ENCODE measurements at regions not wholly inside any gene's neighbourhood (a gene's known extent, or its start where the extent isn't known, plus 50 kb on each side); places are given as distances from the start of the nearest gene placed in this dataset.

- no peak for DNase-seq (ENCODE audit: low read depth in 1 of 2, low spot score in 2 of 2)
- CTCF ChIA-PET (ENCODE audit: partially characterized antibody) = interaction anchor here (0.9 kb wide), 1 partner anchor 155 kb away, joined by 3 read pairs; no protein-coding TSS in a partner anchor
- H3K4me2 ChIP-seq (ENCODE audit: insufficient read depth in 1 of 2, low read depth in 2 of 2, low read length in 2 of 2) = no peak overlapping the region
- H3K4me3 ChIP-seq (ENCODE audit: extremely low read depth in 1 of 4, insufficient read depth in 2 of 4, low read depth in 3 of 4, low read length in 4 of 4) = no peak overlapping the region
- H3K27ac ChIP-seq (ENCODE audit: low read depth, low read length) = no peak overlapping the region
- no peak overlapping the region for H3K9ac ChIP-seq (replicated peaks in 1 of 4; ENCODE audit: extremely low read depth in 1 of 4, low read depth in 3 of 4, low read length in 3 of 4)
- H4K20me1 ChIP-seq (replicated peaks in 1 of 2; ENCODE audit: control insufficient read depth in 1 of 2, insufficient read depth in 2 of 2, low read length in 2 of 2) = no peaks in the 10 kb centered on the region
- H2AFZ ChIP-seq (ENCODE audit: low read length) = no peak overlapping the region
- no peak overlapping the region for H3K18ac ChIP-seq (ENCODE audit: extremely low read depth, low read length)
- no peak overlapping the region for H2BK15ac ChIP-seq (ENCODE audit: low read length)
- H2AK5ac ChIP-seq (ENCODE audit: low read depth, low read length) = no peak overlapping the region
- H3K14ac ChIP-seq (ENCODE audit: insufficient read length) = no peak overlapping the region
- H4K8ac ChIP-seq (ENCODE audit: extremely low read depth, insufficient read depth, low read length) = no peak overlapping the region
- H3K4me1 ChIP-seq (replicated peaks in 1 of 4; ENCODE audit: control insufficient read depth in 3 of 4, insufficient read depth in 4 of 4, low read length in 3 of 4) = no peaks in the 10 kb centered on the region
- H3K56ac ChIP-seq (replicated peaks; ENCODE audit: insufficient read length, low read depth, low read length) = no peak overlapping the region
- H4K5ac ChIP-seq (ENCODE audit: insufficient read length, low read depth, low read length) = no peak overlapping the region
- H3K23ac ChIP-seq (ENCODE audit: insufficient read length) = no peak overlapping the region
- FAIRE-seq = no peak
- no peaks in the 10 kb centered on the region for H3K9me3 ChIP-seq (ENCODE audit: insufficient read depth in 2 of 2, low read depth in 1 of 2, low read length in 1 of 2)
- H2BK5ac ChIP-seq (ENCODE audit: low read depth, low read length) = no peak overlapping the region
- H2BK20ac ChIP-seq (ENCODE audit: low read length) = no peak overlapping the region
- H3K27me3 ChIP-seq (replicated peaks in 1 of 4; ENCODE audit: control insufficient read depth in 3 of 4, extremely low read depth in 1 of 4, insufficient read depth in 3 of 4, low read length in 3 of 4) = peaks cover 0 to 1% (median 0%) of the 10 kb centered on the region in 4 experiments; a peak in 2 of 7 replicates
- no peak overlapping the region for H3K4ac ChIP-seq (replicated peaks; ENCODE audit: insufficient read length, low read depth, low read length)
- no peak overlapping the region for H2BK120ac ChIP-seq (replicated peaks; ENCODE audit: low read depth, low read length)
- no peaks in the 10 kb centered on the region for H3K79me2 ChIP-seq (ENCODE audit: control insufficient read depth in 1 of 2, insufficient read depth in 2 of 2, low read length in 2 of 2)
- H3K79me1 ChIP-seq (ENCODE audit: low read depth, low read length) = no peaks in the 10 kb centered on the region
- H3K36me3 ChIP-seq (ENCODE audit: control insufficient read depth in 2 of 4, insufficient read depth in 4 of 4, low read length in 3 of 4) = no peaks in the 10 kb centered on the region
- no peaks in the 10 kb centered on the region for H3K23me2 ChIP-seq (ENCODE audit: low read depth, low read length)
- TF ChIP-seq RNF2 (IDR thresholded peaks at IDR 0.05; ENCODE audit: borderline replicate concordance, low read depth, low read length, missing control alignments, poor library complexity, severe bottlenecking) (no peak), TCF12 (IDR thresholded peaks at IDR 0.05; ENCODE audit: low read depth, low read length) (no peak), SIRT6 (IDR thresholded peaks at IDR 0.05; ENCODE audit: low read length) (no peak), CBX8 (IDR thresholded peaks at IDR 0.05; ENCODE audit: borderline replicate concordance, low read depth, low read length) (no peak), GABPA (IDR thresholded peaks at IDR 0.05; ENCODE audit: borderline replicate concordance, insufficient read depth, low read length) (no peak), EGR1 (IDR thresholded peaks at IDR 0.05; ENCODE audit: borderline replicate concordance, low read depth, low read length) (no peak), SP2 (IDR thresholded peaks at IDR 0.05; ENCODE audit: low read length) (no peak), JUN (IDR thresholded peaks at IDR 0.05; ENCODE audit: low read depth, low read length) (no peak), CHD2 (IDR thresholded peaks at IDR 0.05; ENCODE audit: low read length) (no peak), SP4 (IDR thresholded peaks at IDR 0.05; ENCODE audit: low read length) (no peak), YY1 (IDR thresholded peaks at IDR 0.05; ENCODE audit: low read depth, low read length) (no peak), RBBP5 (IDR thresholded peaks at IDR 0.05; ENCODE audit: borderline replicate concordance, low read depth, low read length) (no peak)
- TF ChIP-seq, protein P1, sequence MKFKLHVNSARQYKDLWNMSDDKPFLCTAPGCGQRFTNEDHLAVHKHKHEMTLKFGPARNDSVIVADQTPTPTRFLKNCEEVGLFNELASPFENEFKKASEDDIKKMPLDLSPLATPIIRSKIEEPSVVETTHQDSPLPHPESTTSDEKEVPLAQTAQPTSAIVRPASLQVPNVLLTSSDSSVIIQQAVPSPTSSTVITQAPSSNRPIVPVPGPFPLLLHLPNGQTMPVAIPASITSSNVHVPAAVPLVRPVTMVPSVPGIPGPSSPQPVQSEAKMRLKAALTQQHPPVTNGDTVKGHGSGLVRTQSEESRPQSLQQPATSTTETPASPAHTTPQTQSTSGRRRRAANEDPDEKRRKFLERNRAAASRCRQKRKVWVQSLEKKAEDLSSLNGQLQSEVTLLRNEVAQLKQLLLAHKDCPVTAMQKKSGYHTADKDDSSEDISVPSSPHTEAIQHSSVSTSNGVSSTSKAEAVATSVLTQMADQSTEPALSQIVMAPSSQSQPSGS (IDR thresholded peaks at IDR 0.05; ENCODE audit: low read length) = no peak
- POLR2A ChIA-PET (ENCODE audit: partially characterized antibody) = no interaction called here
- no peak overlapping the region for H4K91ac ChIP-seq (replicated peaks; ENCODE audit: insufficient read length, low read length)
- WGBS, 2 experiments (ENCODE audit: extremely low coverage in 1 of 2, insufficient coverage in 1 of 2, insufficient read length in 1 of 2, insufficient replicate concordance in 2 of 2, low coverage in 1 of 2, low lambda C conversion rate in 2 of 2, missing lambda C conversion rate in 1 of 2) = 84% methylated on average over 5 of the region's 5 CpGs; no CpG with 5 or more reads in 1 of the 2 experiments
- no peak overlapping the region for H2BK12ac ChIP-seq (ENCODE audit: low read depth, low read length)
Measured at GRCh38 chr6:132063204-132063603, 112.0 kb upstream of the CCN2 start.

Data from H1 (cell line).